ENCODE measurements at regions not wholly inside any gene's neighbourhood (a gene's known extent, or its start where the extent isn't known, plus 50 kb on each side); places are given as distances from the start of the nearest gene placed in this dataset.

DNA sequence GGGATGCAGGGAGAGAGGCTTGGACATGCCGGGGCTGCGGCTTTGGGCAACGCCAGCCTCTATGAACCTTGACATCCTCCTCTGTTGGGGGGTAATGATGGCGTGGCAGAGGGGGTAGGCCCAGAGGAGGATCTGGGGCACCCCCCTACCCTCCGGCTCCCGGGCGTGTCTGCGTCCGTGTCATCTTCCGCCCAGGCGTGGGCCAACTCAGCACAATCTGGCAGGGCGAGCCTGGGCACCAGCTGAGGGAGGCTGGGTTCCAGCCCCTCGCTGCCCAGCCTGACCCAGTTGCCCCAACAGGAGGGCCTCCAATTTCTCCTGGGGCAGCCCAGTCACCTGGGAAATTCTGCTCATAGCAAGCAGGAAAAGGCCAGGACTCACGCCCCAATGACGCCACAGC, 62.9 kb upstream of the IL17B start:
- no peak for DNase-seq (ENCODE audit: low spot score)

DNA sequence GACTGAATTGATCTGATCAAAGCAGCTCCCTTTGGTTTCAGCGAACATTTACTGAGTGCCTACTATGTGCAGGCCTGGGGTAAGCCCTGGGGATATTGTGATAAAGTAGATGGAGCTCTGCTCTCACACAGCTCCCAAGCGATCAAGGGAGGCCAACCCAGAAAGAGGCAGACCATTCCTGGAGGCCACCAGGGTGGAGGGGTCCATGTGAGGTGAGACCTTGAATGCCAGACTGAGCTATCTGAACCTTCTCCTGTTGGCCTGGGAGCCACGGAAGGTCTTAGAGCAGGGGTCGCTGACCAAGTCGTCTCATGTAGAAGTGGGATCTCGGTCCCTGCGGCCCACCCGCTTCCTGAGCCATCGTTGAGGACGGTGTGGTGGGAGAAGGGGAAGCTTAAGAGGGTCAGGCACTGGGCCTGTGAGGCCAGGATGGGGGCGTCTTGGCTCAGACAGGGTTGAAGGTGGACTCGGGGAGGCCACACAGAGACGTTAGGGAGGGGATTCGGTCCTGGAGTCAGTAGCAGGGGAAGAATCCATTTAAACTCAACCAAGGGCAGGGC, 62.2 kb upstream of the IL17B start:
- DNase-seq (ENCODE audit: low spot score), result no peak

DNA sequence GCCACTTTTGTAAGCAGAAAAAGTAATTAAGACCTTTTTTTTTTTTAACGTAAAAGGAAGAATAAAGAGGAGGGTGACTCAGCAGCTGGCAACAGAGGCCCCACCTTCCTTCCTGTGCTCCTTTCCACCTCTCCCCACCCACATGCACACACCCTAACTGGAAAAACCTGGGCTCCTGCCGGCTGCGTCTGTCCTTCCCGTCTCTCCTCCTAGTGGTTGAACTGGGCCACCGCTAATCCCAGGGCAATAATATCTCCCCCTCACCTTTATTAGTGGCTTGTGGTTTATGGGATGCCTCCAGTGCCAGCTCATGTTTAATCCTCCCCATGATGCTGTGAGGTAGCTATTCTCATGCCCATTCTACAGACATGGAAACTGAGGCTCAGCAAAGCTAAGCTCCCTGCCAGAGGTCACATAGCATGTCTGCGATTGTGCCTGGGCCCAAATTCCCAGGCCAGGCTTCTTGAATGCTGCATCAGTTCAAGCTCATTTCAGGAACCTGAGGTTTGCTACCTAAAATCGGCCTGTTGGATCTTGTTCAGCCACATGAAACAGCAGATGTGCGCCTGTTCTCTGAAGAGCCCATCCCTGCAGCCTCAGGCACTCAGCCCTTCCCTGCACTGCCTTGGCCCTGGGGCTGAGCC, 60.9 kb upstream of the IL17B start:
- peak; percentile 98 for DNase-seq (ENCODE audit: low spot score)

DNA sequence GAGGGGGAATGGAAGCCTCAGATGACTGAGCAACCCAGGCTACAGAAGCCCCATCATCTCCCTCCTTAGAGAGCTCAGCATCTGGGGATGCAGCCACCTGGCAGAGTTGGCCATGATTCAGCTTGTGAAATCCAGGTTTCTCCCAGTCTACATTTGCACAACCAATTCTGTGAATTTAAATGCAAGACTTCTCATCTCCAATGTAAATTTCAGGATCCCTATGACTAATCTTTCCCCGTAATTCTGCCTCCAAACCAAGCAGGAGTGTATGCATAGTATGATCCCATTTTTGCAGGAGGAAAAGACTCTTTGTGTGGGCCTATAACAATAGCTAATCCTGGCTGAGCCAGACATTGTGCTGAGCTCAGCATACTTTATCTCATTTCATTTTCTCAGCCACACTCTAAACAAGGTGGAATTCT, 59.6 kb upstream of the IL17B start:
- no peak for DNase-seq (ENCODE audit: low spot score)

DNA sequence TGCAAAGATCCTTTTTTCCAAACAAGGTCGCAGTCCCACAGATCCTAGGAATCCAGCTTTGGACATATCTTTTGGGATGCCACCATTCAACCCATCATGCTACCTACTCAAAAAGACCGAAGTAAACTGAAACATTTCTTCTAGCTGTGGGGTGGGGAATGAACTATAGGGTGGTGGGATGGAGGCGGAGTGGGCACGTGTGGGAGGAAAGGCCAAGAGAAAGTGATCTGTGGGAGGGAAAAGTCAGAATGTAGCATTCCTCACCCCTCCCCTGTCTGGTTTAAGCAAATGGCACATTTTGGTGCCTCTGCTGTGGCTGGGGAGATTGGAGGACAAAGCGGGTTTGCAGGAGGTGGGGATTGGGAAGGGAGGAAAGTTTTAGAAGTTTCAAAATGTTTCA, 59.2 kb upstream of the IL17B start:
- DNase-seq (ENCODE audit: low spot score), result no peak

DNA sequence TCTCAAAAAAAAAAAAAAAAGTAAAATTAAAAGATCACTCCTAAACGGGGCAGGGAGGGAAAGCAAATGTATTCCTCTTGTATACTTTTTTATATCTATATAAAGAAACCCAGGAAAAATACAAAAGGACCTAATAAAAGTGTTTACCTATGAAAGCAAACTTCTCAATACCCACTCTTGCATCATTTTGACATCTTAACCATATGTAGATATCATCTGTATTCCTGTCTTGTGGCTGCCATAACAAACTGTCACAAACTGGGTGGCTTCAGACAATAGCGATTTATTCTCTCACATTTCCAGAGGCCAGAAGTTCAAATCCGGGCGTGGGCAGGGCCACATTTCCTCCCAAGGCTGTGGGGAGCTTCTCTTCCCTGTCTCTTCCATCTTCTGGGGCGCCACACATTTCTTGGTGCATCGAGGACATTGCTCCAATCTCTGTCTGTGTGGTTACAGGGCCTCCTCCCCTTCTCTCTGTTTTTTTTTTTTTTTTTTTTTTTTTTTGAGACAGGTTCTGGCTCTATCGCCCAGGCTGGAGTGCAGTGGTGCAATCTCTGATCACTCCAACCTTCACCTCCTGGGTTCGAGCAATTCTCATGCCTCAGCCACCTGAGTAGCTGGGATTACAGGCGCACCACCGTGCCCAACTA, 58.4 kb upstream of the IL17B start:
- DNase-seq (ENCODE audit: low spot score), result no peak

DNA sequence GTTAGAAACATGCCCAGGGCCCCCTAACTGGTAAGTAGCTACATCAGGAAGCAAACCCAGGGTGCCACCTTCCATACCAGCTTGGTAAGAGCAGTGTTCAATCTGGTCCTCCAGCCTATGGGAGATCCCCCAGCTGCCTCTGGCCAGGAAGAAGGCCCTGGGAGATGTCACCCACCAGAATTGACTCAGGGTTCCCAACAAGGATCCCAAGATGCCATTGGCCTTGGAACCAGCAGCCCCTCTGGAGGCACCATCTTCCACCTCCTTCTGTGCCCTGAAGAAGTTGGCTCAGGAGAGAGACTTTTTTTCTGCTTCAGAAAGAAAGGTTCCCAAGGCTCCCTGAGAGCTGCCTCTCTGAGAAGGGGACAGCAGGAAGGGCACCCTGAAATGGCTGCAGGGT, 56.6 kb upstream of the IL17B start:
- no peak for DNase-seq (ENCODE audit: low spot score)

DNA sequence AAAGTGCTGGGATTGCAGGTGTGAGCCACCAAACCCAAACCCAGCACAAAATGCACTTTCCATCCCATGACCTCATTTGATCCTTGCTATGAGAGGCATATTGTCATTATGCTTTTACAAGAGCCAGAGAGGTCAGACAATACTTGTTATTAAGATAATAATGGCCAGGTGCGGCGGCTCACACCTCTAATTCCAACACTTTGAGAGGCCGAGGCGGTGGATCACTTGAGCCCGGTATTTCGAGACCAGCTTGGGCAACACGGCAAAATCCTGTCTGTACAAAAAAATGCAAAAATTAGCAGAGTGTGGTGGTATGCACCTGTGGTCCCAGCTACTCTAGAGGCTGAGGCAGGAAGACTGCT, 55.9 kb upstream of the IL17B start:
- no peak for DNase-seq (ENCODE audit: low spot score)

DNA sequence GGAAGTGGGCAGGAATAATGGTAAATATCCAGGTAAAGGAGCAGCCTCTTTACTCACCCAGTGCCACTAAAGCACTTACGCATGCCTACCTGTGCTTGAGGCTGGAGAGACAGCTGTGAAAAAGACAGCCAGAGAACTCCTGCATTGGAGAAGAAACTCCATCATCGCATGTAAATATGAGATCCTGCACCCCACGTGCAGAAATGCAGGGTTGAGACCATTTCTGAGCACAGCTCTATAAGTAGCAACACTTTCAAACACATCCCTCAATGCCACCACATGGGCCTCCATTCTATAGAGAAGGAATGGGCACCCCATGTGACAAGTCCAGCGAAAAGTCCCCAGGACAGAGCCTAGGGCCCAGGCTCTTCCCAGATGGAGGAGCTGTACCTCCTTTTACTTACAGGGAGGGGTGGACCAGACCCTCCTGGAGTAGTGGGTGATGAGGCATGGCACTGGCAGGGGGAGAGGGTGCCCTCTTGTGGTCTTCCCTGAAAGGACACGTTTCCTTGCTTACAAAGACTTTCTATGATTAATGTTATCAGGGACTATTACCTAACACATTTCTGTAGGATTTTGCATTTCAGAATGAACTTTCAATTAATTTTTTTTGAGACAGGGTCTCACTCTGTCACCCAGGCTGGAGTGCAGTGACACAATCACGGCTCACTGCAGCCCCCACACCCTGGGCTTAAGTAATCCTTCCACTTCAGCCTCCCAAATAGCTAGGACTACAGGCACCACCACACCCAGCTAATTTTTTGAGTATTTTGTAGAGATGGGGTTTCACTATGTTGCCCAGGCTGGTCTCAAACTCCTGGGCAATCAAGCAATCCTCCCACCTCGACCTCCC, 55.3 kb upstream of the IL17B start:
- DNase-seq (ENCODE audit: low spot score), result peak; percentile 73

DNA sequence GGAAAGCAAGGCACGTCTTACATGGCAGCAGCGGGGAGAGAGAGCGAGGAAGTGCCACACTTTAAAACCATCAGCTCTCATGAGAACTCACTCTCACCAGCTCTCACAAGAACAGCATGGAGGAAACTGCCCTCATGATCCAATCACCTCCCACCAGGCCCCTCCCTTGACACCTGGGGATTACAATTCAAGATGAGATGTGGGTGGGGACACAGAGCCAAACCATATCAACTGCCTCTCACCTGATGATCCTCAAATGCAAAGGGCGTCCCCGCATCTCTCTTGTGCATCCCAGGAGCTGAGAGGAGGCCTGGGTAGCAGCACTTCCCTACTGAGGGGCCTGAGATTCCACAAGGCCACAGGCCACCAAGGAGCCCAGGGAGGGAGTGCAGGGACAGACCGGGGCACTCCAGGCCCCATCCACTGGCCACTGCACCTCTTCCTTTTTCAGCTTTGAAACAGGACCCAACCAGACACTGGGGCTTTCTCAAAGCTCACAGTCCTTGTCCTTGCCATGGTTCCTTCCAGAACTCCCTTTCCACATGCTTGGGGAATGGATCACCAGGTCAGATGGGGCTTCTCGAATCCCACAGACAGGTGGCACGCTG, 54.5 kb upstream of the IL17B start:
- DNase-seq (ENCODE audit: low spot score), result no peak

DNA sequence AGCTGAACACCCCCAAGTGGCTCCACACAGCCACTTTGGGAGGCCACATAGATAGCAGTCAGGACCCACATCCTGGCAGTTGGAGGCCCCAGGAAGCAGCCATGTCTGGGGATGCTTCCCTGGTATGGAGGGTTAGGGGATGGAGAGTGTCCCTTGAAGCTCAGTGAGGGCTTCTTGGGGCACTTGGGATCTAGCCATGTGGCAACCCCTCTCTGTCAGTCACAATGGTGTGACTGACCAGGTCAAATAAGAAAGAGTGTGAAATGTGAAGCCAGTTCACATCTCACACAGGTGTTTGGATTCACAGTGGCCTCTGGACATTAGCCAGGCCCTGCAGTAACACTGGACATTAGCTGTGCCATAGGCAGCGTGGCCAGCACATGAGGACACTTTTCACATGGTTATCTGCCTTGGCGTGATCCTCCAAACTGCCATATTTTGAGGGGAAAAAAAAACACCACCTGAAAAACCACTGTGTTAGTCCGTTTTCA, 53.9 kb upstream of the IL17B start:
- DNase-seq (ENCODE audit: low spot score), result no peak

DNA sequence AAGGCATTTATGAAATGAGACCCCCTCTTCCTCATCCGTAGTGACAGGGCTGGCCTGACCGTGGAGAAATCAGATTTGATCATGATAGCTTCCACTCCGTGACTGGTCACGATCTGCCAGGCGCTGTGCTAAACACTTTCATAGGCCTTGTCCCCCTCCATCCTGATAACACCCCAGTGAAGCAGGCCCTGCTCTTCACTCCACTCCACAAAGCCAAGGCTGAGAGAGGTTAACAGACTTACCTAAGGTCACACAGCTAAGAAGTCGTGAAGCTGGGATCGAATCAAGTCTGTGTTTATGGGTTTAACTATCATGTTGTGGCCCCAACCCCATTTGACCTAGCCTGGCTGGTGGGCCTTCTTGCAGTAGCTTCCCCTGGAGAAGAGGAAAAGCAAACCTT, 53.3 kb upstream of the IL17B start:
- no peak for DNase-seq (ENCODE audit: low spot score)

DNA sequence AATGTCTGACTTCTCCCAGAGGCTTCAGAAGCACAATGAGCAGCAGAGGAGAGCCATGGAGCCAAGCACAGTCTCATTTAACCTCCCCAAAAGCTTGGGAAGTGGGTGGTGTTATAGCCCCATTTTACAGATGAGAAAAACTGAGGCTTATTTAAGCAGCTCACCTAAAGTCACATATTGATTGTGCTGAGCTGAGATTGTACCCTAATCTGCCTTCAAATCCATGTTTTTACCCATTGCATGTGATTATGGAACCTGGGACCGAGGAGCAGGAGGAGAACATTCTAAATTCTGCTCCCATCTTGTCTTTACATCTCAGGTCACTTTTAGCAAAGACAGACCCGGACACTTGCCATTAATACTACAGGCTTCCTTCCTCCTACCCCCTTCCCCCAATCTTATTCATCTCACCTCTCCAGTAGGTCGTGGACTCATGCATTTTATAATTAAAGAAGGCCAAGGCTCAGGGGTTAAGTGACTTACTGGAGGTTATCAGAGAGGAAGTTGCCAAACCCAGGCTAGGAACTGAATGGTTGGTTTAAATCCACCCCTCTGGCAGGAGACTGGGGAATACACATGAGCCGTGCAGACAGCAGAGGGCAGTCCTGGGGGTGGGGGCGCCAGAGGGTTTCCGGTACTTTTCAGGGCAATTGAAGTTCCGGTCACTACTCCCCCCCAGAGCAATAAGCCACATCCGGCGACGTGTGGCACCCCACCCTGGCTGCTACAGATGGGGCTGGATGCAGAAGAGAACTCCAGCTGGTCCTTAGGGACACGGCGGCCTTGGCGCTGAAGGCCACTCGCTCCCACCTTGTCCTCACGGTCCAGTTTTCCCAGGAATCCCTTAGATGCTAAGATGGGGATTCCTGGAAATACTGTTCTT, 51.0 kb upstream of the IL17B start:
- DNase-seq (ENCODE audit: low spot score), result peak; percentile 76

Measured in A172 (cell line).